Stimulated activated naive CD8-positive, alpha-beta T cell treated with anti-CD3 and anti-CD28 coated beads, Interleukin-15, amount 100 ng/mL, for 72 hours (primary cell): ENCODE measurements at regions not wholly inside any gene's neighbourhood (a gene's known extent, or its start where the extent isn't known, plus 50 kb on each side); places are given as distances from the start of the nearest gene placed in this dataset.
A peak's percentile ranks its signal among the peaks of the same experiment; 100 is the strongest.
"Not testable (repeated sequence)": the region's sequence is repeated elsewhere in the genome, so short reads cannot be mapped to it uniquely, and the experiment has no call there.

Experiments used
- ATAC-seq: fragments of 150-1000 bp; cut with Tn5 transposase; 2 replicates; pipeline ENCODE4 v1.10.0; 2021; ENCODE audit warnings: mild to moderate bottlenecking, moderate library complexity
- DNase-seq, 2 donors: peaks; one replicate each; pipeline ENCODE4 v3.0.0; 2021 to 2022
- H3K27ac Mint-ChIP-seq, 2 donors: one replicate each; pipeline ENCODE4 v1.8.0; 2022; ENCODE audit warnings: mild to moderate bottlenecking in 2 of 2, mixed read lengths in 2 of 2, moderate library complexity in 2 of 2
- H3K27me3 Mint-ChIP-seq: one replicate; pipeline ENCODE4 v1.8.0; 2022; ENCODE audit warnings: mixed read lengths
- H3K4me1 Mint-ChIP-seq: one replicate; pipeline ENCODE4 v1.8.0; 2022; ENCODE audit warnings: mild to moderate bottlenecking, mixed read lengths
- H3K4me3 Mint-ChIP-seq, 2 donors: one replicate each; pipeline ENCODE4 v1.8.0; 2022; ENCODE audit warnings: mild to moderate bottlenecking in 2 of 2, mixed read lengths in 2 of 2, moderate library complexity in 1 of 2
- H3K9me3 Mint-ChIP-seq, 2 donors: one replicate each; pipeline ENCODE4 v1.8.0; 2022; ENCODE audit warnings: mixed read lengths in 2 of 2

- DNase-seq: no peak
- peak; percentile 23 for ATAC-seq
- Mint-ChIP-seq H3K27me3 (peaks cover 17% of the 10 kb centered on the region), H3K9me3 (no peaks in the 10 kb centered on the region), H3K4me1 (no peaks in the 10 kb centered on the region), H3K4me3 (no peak overlapping the region), H3K27ac (no peak overlapping the region)
Measured at GRCh38 chr6:125570526-125570925, 178.9 kb upstream of the HEY2 start.

- DNase-seq (no peak), ATAC-seq (no peak)
- Mint-ChIP-seq H3K27ac (no peak overlapping the region), H3K4me1 (no peaks in the 10 kb centered on the region), H3K4me3 (no peak overlapping the region), H3K27me3 (peaks cover 14% of the 10 kb centered on the region), H3K9me3 (no peaks in the 10 kb centered on the region)
Measured at GRCh38 chr6:125571207-125571755, 178.2 kb upstream of the HEY2 start.

GRCh38 chr6:125574604-125575003, 174.8 kb upstream of the HEY2 start:
- DNase-seq: no peak

GRCh38 chr6:125577124-125577662, 172.2 kb upstream of the HEY2 start:
- Mint-ChIP-seq H3K4me3 (no peak overlapping the region), H3K27ac (no peak overlapping the region), H3K27me3 (peaks cover 14% of the 10 kb centered on the region), H3K9me3 (no peaks in the 10 kb centered on the region), H3K4me1 (no peaks in the 10 kb centered on the region)
- no peak for ATAC-seq
- no peak for DNase-seq

More at GRCh38 chr6:125574604-125575003, 174.8 kb upstream of the HEY2 start:
- H3K27me3 Mint-ChIP-seq: peaks cover 13% of the 10 kb centered on the region
- no peak overlapping the region for H3K4me3 Mint-ChIP-seq
- no peak overlapping the region for H3K27ac Mint-ChIP-seq
- H3K9me3 Mint-ChIP-seq: no peaks in the 10 kb centered on the region
- no peaks in the 10 kb centered on the region for H3K4me1 Mint-ChIP-seq
- no peak for ATAC-seq

- Mint-ChIP-seq H3K27ac (no peak overlapping the region), H3K27me3 (peaks cover 40% of the 10 kb centered on the region), H3K4me3 (no peak overlapping the region), H3K4me1 (no peaks in the 10 kb centered on the region), H3K9me3 (no peaks in the 10 kb centered on the region)
- no peak for DNase-seq
- ATAC-seq: no peak
Measured at GRCh38 chr6:125584468-125584939, 164.9 kb upstream of the HEY2 start.

- DNase-seq (no peak), ATAC-seq (no peak)
- Mint-ChIP-seq H3K27me3 (peaks cover 43% of the 10 kb centered on the region), H3K9me3 (no peaks in the 10 kb centered on the region), H3K4me1 (no peaks in the 10 kb centered on the region), H3K4me3 (no peak overlapping the region), H3K27ac (no peak overlapping the region)
Measured at GRCh38 chr6:125585470-125585869, 164.0 kb upstream of the HEY2 start.

- Mint-ChIP-seq H3K27me3 (peaks cover 43% of the 10 kb centered on the region), H3K4me3 (no peak overlapping the region), H3K27ac (no peak overlapping the region), H3K4me1 (no peaks in the 10 kb centered on the region), H3K9me3 (no peaks in the 10 kb centered on the region)
- no peak for DNase-seq
- ATAC-seq: no peak
Measured at GRCh38 chr6:125586074-125586473, 163.4 kb upstream of the HEY2 start.

- Mint-ChIP-seq H3K9me3 (no peaks in the 10 kb centered on the region), H3K4me1 (no peaks in the 10 kb centered on the region), H3K4me3 (no peak overlapping the region), H3K27ac (no peak overlapping the region), H3K27me3 (peaks cover 43% of the 10 kb centered on the region)
- ATAC-seq: no peak
- no peak for DNase-seq
Measured at GRCh38 chr6:125586605-125587004, 162.8 kb upstream of the HEY2 start.

GRCh38 chr6:125587666-125588632, 161.5 kb upstream of the HEY2 start:
- no peaks in the 10 kb centered on the region for H3K4me1 Mint-ChIP-seq
- no peak overlapping the region for H3K27ac Mint-ChIP-seq
- ATAC-seq (no peak), DNase-seq (no peak)
- H3K27me3 Mint-ChIP-seq: peaks cover 35% of the 10 kb centered on the region
- no peaks in the 10 kb centered on the region for H3K9me3 Mint-ChIP-seq
- no peak overlapping the region for H3K4me3 Mint-ChIP-seq

- not testable (repeated sequence) for ATAC-seq, H3K4me3 Mint-ChIP-seq, H3K9me3 Mint-ChIP-seq, H3K4me1 Mint-ChIP-seq, H3K27ac Mint-ChIP-seq, DNase-seq
- peaks cover 13% of the 10 kb centered on the region for H3K27me3 Mint-ChIP-seq
Measured at GRCh38 chr6:125591796-125592195, 157.6 kb upstream of the HEY2 start.

- DNase-seq: no peak
- no peak overlapping the region for H3K4me3 Mint-ChIP-seq
- no peaks in the 10 kb centered on the region for H3K9me3 Mint-ChIP-seq
- no peaks in the 10 kb centered on the region for H3K4me1 Mint-ChIP-seq
- no peak overlapping the region for H3K27ac Mint-ChIP-seq
- H3K27me3 Mint-ChIP-seq: peaks cover 14% of the 10 kb centered on the region
- no peak for ATAC-seq
Measured at GRCh38 chr6:125593746-125594145, 155.7 kb upstream of the HEY2 start.

- no peaks in the 10 kb centered on the region for H3K9me3 Mint-ChIP-seq
Measured at GRCh38 chr6:125596020-125596419, 153.4 kb upstream of the HEY2 start.

GRCh38 chr6:125597411-125598253, 151.8 kb upstream of the HEY2 start:
- no peaks in the 10 kb centered on the region for H3K4me1 Mint-ChIP-seq
- H3K9me3 Mint-ChIP-seq: no peaks in the 10 kb centered on the region
- DNase-seq (no peak), ATAC-seq (no peak)
- no peak overlapping the region for H3K4me3 Mint-ChIP-seq
- no peak overlapping the region for H3K27ac Mint-ChIP-seq
- H3K27me3 Mint-ChIP-seq: peaks cover 27% of the 10 kb centered on the region

More at GRCh38 chr6:125596020-125596419, 153.4 kb upstream of the HEY2 start:
- H3K4me1 Mint-ChIP-seq: no peaks in the 10 kb centered on the region
- peaks cover 18% of the 10 kb centered on the region for H3K27me3 Mint-ChIP-seq
- ATAC-seq: no peak
- no peak overlapping the region for H3K4me3 Mint-ChIP-seq
- no peak for DNase-seq
- H3K27ac Mint-ChIP-seq: no peak overlapping the region

GRCh38 chr6:125598422-125598821, 151.0 kb upstream of the HEY2 start:
- no peak for ATAC-seq

GRCh38 chr6:125604257-125604656, 145.2 kb upstream of the HEY2 start:
- Mint-ChIP-seq H3K27ac (no peak overlapping the region), H3K27me3 (peaks cover 29% of the 10 kb centered on the region), H3K9me3 (no peaks in the 10 kb centered on the region), H3K4me3 (no peak overlapping the region), H3K4me1 (no peaks in the 10 kb centered on the region)
- ATAC-seq: no peak
- no peak for DNase-seq

More at GRCh38 chr6:125598422-125598821, 151.0 kb upstream of the HEY2 start:
- no peak overlapping the region for H3K4me3 Mint-ChIP-seq
- no peaks in the 10 kb centered on the region for H3K4me1 Mint-ChIP-seq
- no peaks in the 10 kb centered on the region for H3K9me3 Mint-ChIP-seq
- H3K27me3 Mint-ChIP-seq: peaks cover 33% of the 10 kb centered on the region
- H3K27ac Mint-ChIP-seq: no peak overlapping the region
- no peak for DNase-seq
